HCT116 (cell line): ENCODE measurements at regions not wholly inside any gene's neighbourhood (a gene's known extent, or its start where the extent isn't known, plus 50 kb on each side); places are given as distances from the start of the nearest gene placed in this dataset.

Source experiments
- ATAC-seq: fragments of 200-7000 bp; cut with Tn5 transposase; 2 replicates; pipeline ENCODE4 v1.9.1; 2020; ENCODE audit warnings: mild to moderate bottlenecking, moderate library complexity
- BruUV-seq: library from RNA; stranded (reverse); fragments of 400-500 nt; replicated peaks from 2 replicates; lab custom pipeline; 2021; lab: Mats Ljungman, UMichigan
- CTCF ChIA-PET: fragments of 300-600 bp; sonication (Branson Sonifier 250); formaldehyde crosslinking; loops from one replicate; lab custom pipeline; 2021; ENCODE audit warnings: antibody characterized with exemption; lab: Charles Lee
- POLR2A ChIA-PET: fragments of 300-600, 350-600 bp; sonication (Branson Sonifier 250); formaldehyde crosslinking; loops from one replicate; lab custom pipeline; 2021; ENCODE audit warnings: antibody characterized with exemption; lab: Charles Lee
- RAD21 ChIA-PET, 2 experiments: fragments of 300-600 bp; sonication (Branson Sonifier 250); formaldehyde crosslinking; loops; one replicate each; lab custom pipeline; 2023; ENCODE audit warnings: low total read pairs in 2 of 2; ENCODE audit not compliant: uncharacterized antibody in 2 of 2, unreplicated experiment in 2 of 2, low non-redundant PET in 1 of 2; lab: Charles Lee
- DNase-seq: peaks from one replicate; pipeline ENCODE4 v3.0.0-alpha.2; 2010; ENCODE audit warnings: low read depth, low spot score
- H2AFZ ChIP-seq: fragments of 200-600 bp; shearing (Covaris generic), sonication (generic); 2 replicates; pipeline ENCODE4 v1.6.1; 2017; ENCODE audit warnings: low read depth, mixed run types, mixed read lengths, antibody characterized with exemption, low read length; ENCODE audit not compliant: poor library complexity, severe bottlenecking
- H3K27ac ChIP-seq: 2 replicates; pipeline ENCODE4 v1.5.1; 2012; ENCODE audit warnings: low read depth, low read length
- H3K27me3 ChIP-seq: fragments of 200-600 bp; sonication (generic); 2 replicates; pipeline ENCODE4 v1.6.1; 2016; ENCODE audit warnings: mixed run types, low read length, mixed read lengths; ENCODE audit not compliant: insufficient read depth
- H3K36me3 ChIP-seq, 2 experiments: fragments of 200-500 bp in 1 of 2; fragments of 200-600 bp in 1 of 2; sonication (Bioruptor generic) in 1 of 2; sonication (generic) in 1 of 2; 2 replicates each; pipeline versions ENCODE4 v1.5.1 to v1.6.1; 2014 to 2016; ENCODE audit warnings: low read length in 2 of 2, inconsistent platforms in 1 of 2, mixed read lengths in 1 of 2, mixed run types in 1 of 2; ENCODE audit not compliant: insufficient read depth in 2 of 2, control insufficient read depth in 1 of 2
- H3K4me1 ChIP-seq, 2 experiments: fragments of 200-600 bp in 1 of 2; sonication (generic) in 1 of 2; 2 replicates each; pipeline versions ENCODE4 v1.5.1 to v1.6.1; 2012 to 2017; ENCODE audit warnings: low read length in 2 of 2, inconsistent platforms in 1 of 2, mild to moderate bottlenecking in 1 of 2, mixed read lengths in 1 of 2, mixed run types in 1 of 2, moderate library complexity in 1 of 2; ENCODE audit not compliant: insufficient read depth in 2 of 2, control insufficient read depth in 1 of 2
- H3K4me2 ChIP-seq: fragments of 200-600 bp; sonication (generic); 2 replicates; pipeline ENCODE4 v1.6.1; 2017; ENCODE audit warnings: mixed run types, low read length, mixed read lengths
- H3K4me3 ChIP-seq, 2 experiments: fragments of 200-600 bp in 1 of 2; sonication (generic) in 1 of 2; replicated peaks in 1 of 2; 2 replicates each; pipeline ENCODE4 v1.5.1; 2011 to 2016; ENCODE audit warnings: low read length in 2 of 2, control low read depth in 1 of 2, low read depth in 1 of 2, mild to moderate bottlenecking in 1 of 2, mixed read lengths in 1 of 2, mixed run types in 1 of 2
- H3K79me2 ChIP-seq: fragments of 200-600 bp; sonication (generic); 2 replicates; pipeline ENCODE4 v1.6.1; 2017; ENCODE audit warnings: mild to moderate bottlenecking, mixed run types, low read length, moderate library complexity, mixed read lengths; ENCODE audit not compliant: insufficient read depth
- H3K9ac ChIP-seq: fragments of 200-600 bp; sonication (generic); 2 replicates; pipeline ENCODE4 v1.6.1; 2016; ENCODE audit warnings: low read length, mixed read lengths
- H3K9me2 ChIP-seq: fragments of 200-600 bp; sonication (generic), shearing (Covaris generic); 2 replicates; pipeline ENCODE4 v1.6.1; 2017; ENCODE audit warnings: mixed run types, mild to moderate bottlenecking, moderate library complexity; ENCODE audit not compliant: insufficient read depth
- H3K9me3 ChIP-seq, 2 experiments: fragments of 200-500 bp in 1 of 2; fragments of 200-600 bp in 1 of 2; sonication (Bioruptor generic) in 1 of 2; sonication (generic) in 1 of 2; 2 replicates each; pipeline ENCODE4 v1.6.1; 2014 to 2017; ENCODE audit warnings: low read length in 2 of 2, mixed read lengths in 2 of 2, inconsistent platforms in 1 of 2, low read depth in 1 of 2, mild to moderate bottlenecking in 1 of 2, mixed run types in 1 of 2, moderate library complexity in 1 of 2; ENCODE audit not compliant: control insufficient read depth in 1 of 2, insufficient read depth in 1 of 2
- H4K20me1 ChIP-seq: fragments of 200-600 bp; sonication (generic), shearing (Covaris generic); 2 replicates; pipeline ENCODE4 v1.6.1; 2017; ENCODE audit warnings: mixed run types, mild to moderate bottlenecking, moderate library complexity; ENCODE audit not compliant: insufficient read depth
- CBX3 ChIP-seq: IDR thresholded peaks from 2 replicates; pipeline ENCODE4 v1.6.1; 2012; ENCODE audit warnings: low read depth
- CEBPB ChIP-seq: IDR thresholded peaks from 2 replicates; pipeline ENCODE4 v1.6.1; 2012; ENCODE audit warnings: low read depth
- EGR1 ChIP-seq: IDR thresholded peaks from 2 replicates; pipeline ENCODE4 v1.6.1; 2012; ENCODE audit warnings: low read depth
- EZH2 ChIP-seq: fragments of 200-600 bp; sonication (generic); IDR thresholded peaks from 2 replicates; pipeline ENCODE4 v1.6.1; 2017; ENCODE audit warnings: antibody characterized with exemption, mixed run types
- EZH2phosphoT487 ChIP-seq: fragments of 200-600 bp; IDR thresholded peaks from 2 replicates; pipeline ENCODE4 v1.6.1; 2018; ENCODE audit warnings: antibody characterized with exemption, borderline replicate concordance
- FOSL1 ChIP-seq: IDR thresholded peaks from 2 replicates; pipeline ENCODE4 v1.6.1; 2012; ENCODE audit warnings: low read depth
- JUND ChIP-seq: IDR thresholded peaks from 2 replicates; pipeline ENCODE4 v1.6.1; 2012
- MAX ChIP-seq: IDR thresholded peaks from 2 replicates; pipeline ENCODE4 v1.6.1; 2012
- POLR2A ChIP-seq: IDR thresholded peaks from 2 replicates; pipeline ENCODE4 v1.7.0; 2011; ENCODE audit warnings: borderline replicate concordance; ENCODE audit not compliant: insufficient read depth, insufficient read length; ENCODE audit errors: extremely low read depth
- POLR2AphosphoS5 ChIP-seq: IDR thresholded peaks from 2 replicates; pipeline ENCODE4 v1.6.1; 2011; ENCODE audit warnings: mild to moderate bottlenecking, low read depth, low read length, moderate library complexity
- RAD21 ChIP-seq: IDR thresholded peaks from 2 replicates; pipeline ENCODE4 v1.6.1; 2012; ENCODE audit warnings: low read depth, mild to moderate bottlenecking
- SIN3A ChIP-seq: IDR thresholded peaks from 2 replicates; pipeline ENCODE4 v1.6.1; 2012; ENCODE audit warnings: low read depth
- SP1 ChIP-seq: IDR thresholded peaks from 2 replicates; pipeline ENCODE4 v1.6.1; 2012; ENCODE audit warnings: low read depth
- SRF ChIP-seq: IDR thresholded peaks from 2 replicates; pipeline ENCODE4 v1.6.1; 2012; ENCODE audit warnings: low read depth
- TCF7L2 ChIP-seq: IDR thresholded peaks from 2 replicates; pipeline ENCODE4 v1.7.0; 2011; ENCODE audit warnings: borderline replicate concordance, inconsistent platforms; ENCODE audit not compliant: insufficient read depth, insufficient read length; ENCODE audit errors: extremely low read depth
- YY1 ChIP-seq: IDR thresholded peaks from 2 replicates; pipeline ENCODE4 v1.6.1; 2011; ENCODE audit warnings: low read length, low read depth, moderate library complexity, mild to moderate bottlenecking; ENCODE audit not compliant: insufficient replicate concordance; ENCODE audit errors: extremely low read depth
- ZFX ChIP-seq: fragments of 450-650 bp; IDR thresholded peaks from 2 replicates; pipeline ENCODE4 v1.6.1; 2017
- ZNF274 ChIP-seq: fragments of 200-500 bp; sonication (Bioruptor generic); IDR thresholded peaks from 2 replicates; pipeline ENCODE4 v1.6.1; 2014; ENCODE audit warnings: mild to moderate bottlenecking, low read depth, low read length, inconsistent platforms
- intact Hi-C: fragments of 100-400 bp; cut with micrococcal nuclease; formaldehyde crosslinking; loops from 2 replicates; pipeline ENCODE4 v1.10.0; 2022
- TF ChIP-seq, protein P1 (sequence below): IDR thresholded peaks from 2 replicates; pipeline ENCODE4 v1.6.1; 2012; ENCODE audit warnings: low read depth
- TF ChIP-seq, protein P2 (sequence below): IDR thresholded peaks from 2 replicates; pipeline ENCODE4 v1.6.1; 2011; ENCODE audit warnings: mild to moderate bottlenecking, low read length, moderate library complexity; ENCODE audit not compliant: insufficient replicate concordance; ENCODE audit errors: extremely low read depth

DNA sequence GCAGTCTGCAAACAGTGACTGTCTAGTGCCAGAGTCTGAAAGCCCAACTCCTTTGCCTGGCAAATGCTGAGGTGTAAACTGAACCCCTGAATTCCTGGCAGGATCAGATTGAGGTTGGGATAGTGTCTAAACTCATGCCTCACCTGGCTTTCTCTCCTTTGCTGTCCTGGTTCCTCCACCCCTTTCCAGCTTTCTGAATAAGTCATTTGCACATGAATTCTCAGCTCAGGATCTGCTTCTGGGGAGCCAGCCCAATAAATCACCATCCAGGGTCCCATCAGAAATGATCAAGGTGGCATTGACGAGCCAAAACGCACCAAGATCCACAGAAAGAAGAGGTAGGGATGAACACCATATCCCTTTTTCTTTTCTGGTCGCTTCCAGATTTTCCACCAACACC is 301.6 kb downstream of the LRFN2 start:
- intact Hi-C loops = no loop called here
- Histone ChIP-seq H2AFZ (no peak overlapping the region), H3K79me2 (no peaks in the 10 kb centered on the region), H3K9me2 (no peaks in the 10 kb centered on the region), H3K4me3 (no peak overlapping the region), H3K9ac (no peak overlapping the region), H3K36me3 (no peaks in the 10 kb centered on the region), H4K20me1 (no peaks in the 10 kb centered on the region), H3K4me2 (no peak overlapping the region), H3K27ac (no peak overlapping the region), H3K27me3 (peaks cover 69% of the 10 kb centered on the region), H3K4me1 (no peaks in the 10 kb centered on the region), H3K9me3 (no peaks in the 10 kb centered on the region)
- POLR2A ChIA-PET = no interaction called here
- TF ChIP-seq CEBPB = no peak
- TF ChIP-seq TCF7L2 = no peak
- TF ChIP-seq MAX = no peak
- no peak for TF ChIP-seq EGR1
- no peak for TF ChIP-seq SRF
- TF ChIP-seq POLR2A = no peak
- TF ChIP-seq EZH2 = no peak
- TF ChIP-seq FOSL1 = no peak
- no peak for TF ChIP-seq CBX3
- no peak for TF ChIP-seq JUND
- TF ChIP-seq, protein P1, sequence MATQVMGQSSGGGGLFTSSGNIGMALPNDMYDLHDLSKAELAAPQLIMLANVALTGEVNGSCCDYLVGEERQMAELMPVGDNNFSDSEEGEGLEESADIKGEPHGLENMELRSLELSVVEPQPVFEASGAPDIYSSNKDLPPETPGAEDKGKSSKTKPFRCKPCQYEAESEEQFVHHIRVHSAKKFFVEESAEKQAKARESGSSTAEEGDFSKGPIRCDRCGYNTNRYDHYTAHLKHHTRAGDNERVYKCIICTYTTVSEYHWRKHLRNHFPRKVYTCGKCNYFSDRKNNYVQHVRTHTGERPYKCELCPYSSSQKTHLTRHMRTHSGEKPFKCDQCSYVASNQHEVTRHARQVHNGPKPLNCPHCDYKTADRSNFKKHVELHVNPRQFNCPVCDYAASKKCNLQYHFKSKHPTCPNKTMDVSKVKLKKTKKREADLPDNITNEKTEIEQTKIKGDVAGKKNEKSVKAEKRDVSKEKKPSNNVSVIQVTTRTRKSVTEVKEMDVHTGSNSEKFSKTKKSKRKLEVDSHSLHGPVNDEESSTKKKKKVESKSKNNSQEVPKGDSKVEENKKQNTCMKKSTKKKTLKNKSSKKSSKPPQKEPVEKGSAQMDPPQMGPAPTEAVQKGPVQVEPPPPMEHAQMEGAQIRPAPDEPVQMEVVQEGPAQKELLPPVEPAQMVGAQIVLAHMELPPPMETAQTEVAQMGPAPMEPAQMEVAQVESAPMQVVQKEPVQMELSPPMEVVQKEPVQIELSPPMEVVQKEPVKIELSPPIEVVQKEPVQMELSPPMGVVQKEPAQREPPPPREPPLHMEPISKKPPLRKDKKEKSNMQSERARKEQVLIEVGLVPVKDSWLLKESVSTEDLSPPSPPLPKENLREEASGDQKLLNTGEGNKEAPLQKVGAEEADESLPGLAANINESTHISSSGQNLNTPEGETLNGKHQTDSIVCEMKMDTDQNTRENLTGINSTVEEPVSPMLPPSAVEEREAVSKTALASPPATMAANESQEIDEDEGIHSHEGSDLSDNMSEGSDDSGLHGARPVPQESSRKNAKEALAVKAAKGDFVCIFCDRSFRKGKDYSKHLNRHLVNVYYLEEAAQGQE = no peak
- no peak for TF ChIP-seq SIN3A
- TF ChIP-seq SP1 = no peak
- TF ChIP-seq POLR2AphosphoS5 = no peak
- no peak for TF ChIP-seq ZNF274
- TF ChIP-seq RAD21 = no peak
- TF ChIP-seq ZFX = no peak
- TF ChIP-seq, protein P2, sequence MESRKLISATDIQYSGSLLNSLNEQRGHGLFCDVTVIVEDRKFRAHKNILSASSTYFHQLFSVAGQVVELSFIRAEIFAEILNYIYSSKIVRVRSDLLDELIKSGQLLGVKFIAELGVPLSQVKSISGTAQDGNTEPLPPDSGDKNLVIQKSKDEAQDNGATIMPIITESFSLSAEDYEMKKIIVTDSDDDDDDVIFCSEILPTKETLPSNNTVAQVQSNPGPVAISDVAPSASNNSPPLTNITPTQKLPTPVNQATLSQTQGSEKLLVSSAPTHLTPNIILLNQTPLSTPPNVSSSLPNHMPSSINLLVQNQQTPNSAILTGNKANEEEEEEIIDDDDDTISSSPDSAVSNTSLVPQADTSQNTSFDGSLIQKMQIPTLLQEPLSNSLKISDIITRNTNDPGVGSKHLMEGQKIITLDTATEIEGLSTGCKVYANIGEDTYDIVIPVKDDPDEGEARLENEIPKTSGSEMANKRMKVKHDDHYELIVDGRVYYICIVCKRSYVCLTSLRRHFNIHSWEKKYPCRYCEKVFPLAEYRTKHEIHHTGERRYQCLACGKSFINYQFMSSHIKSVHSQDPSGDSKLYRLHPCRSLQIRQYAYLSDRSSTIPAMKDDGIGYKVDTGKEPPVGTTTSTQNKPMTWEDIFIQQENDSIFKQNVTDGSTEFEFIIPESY = no peak
- no peak for TF ChIP-seq YY1
- no peak for TF ChIP-seq EZH2phosphoT487
- ATAC-seq = no peak
- CTCF ChIA-PET = no interaction called here
- BruUV-seq = no TSS peak
- RAD21 ChIA-PET = no interaction called here
- DNase-seq = no peak
